ENCODE measurements at regions not wholly inside any gene's neighbourhood (a gene's known extent, or its start where the extent isn't known, plus 50 kb on each side); places are given as distances from the start of the nearest gene placed in this dataset.

GRCh38 chr13:91169321-91170050, 178.0 kb upstream of the MIR17HG start:
- no peak for DNase-seq (ENCODE audit: low spot score)

GRCh38 chr13:91172160-91172559, 175.3 kb upstream of the MIR17HG start:
- no peak for DNase-seq (ENCODE audit: low spot score)

GRCh38 chr13:91174886-91175501, 172.5 kb upstream of the MIR17HG start:
- no peak for DNase-seq (ENCODE audit: low spot score)

DNA sequence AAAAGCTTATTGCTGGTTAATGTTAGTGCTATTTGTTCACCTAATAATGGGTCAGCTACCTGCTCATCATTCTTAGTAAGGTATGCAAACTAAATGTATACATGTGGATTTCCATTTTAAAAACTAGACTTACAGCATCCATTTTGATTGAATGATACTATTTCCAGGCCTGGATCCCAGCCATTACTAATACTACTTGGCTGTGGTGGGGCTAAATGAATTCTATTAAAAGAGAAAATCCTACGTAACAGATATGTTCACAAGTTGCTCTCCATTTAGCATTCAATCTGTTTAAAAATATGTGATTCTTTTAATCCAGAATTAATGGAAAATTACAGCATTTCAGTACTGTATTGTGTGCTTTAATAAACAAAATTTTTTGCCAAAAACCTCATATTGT, 169.4 kb upstream of the MIR17HG start:
- no peak for DNase-seq (ENCODE audit: low spot score)

DNA sequence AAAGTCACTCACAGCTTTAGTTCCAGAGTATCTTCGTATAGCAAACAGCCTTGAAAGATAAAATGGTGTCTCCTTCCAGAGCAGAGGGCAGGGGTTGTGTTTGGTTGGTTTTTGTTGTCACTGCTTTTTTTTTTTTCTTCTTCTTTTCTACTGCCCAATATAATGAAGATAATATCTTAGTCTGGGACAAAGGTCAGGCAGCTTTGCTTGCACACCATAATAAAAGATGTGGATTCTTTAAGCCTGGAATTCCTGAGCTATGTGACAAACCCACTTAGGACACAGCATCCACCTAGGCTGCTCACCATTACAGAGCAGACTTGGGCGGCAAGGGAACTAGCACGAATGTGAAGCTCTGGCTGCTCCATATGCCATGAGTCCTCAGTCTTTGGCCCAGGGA, 165.6 kb upstream of the MIR17HG start:
- DNase-seq (ENCODE audit: low spot score), result no peak

- DNase-seq (ENCODE audit: low spot score), result no peak
Measured at GRCh38 chr13:91184244-91184926, 163.1 kb upstream of the MIR17HG start.

DNA sequence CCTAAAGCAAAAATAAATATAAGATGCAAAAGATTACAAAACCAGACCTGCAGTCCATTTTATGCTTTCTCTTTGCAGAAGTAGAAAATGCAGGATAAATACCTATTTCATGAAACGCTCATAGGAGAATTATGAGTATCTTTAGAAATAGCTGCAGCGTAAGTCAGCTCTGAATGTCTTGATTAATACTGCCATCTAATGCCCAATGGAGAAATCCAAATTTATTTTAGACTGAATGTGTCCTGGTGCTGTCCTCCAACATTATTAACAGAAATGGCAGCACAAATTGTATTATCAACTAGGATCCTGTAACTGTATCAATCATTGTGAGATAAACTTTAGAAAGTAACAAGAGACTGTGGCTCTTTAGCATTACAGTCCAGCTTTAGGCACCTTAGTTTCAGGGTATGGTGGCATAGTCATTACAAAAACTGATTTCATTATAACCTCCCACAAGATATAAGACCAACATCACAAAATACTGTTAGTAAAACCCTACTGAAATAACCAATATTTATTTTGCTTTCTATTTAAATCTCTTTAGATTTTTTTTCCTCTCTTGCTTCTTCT, 162.1 kb upstream of the MIR17HG start:
- no peak for DNase-seq (ENCODE audit: low spot score)

DNA sequence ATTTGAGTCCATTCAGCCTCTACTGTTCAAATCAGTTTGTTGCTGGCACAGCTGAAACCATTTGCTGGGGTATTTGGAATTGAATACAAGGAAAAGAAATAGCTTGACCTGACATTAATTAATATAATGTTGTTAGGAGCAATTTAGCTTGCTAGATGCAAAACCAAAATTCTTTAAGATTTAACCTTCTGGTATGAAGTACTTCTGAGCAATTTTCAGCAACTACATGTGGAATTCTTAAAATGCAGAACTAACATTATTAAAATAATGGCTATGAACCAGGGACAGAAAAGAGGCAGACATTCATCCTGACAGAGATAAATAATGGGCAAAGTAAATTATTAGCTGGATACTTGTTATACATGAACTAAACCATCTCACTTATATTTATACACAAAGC, 160.0 kb upstream of the MIR17HG start:
- no peak for DNase-seq (ENCODE audit: low spot score)

DNA sequence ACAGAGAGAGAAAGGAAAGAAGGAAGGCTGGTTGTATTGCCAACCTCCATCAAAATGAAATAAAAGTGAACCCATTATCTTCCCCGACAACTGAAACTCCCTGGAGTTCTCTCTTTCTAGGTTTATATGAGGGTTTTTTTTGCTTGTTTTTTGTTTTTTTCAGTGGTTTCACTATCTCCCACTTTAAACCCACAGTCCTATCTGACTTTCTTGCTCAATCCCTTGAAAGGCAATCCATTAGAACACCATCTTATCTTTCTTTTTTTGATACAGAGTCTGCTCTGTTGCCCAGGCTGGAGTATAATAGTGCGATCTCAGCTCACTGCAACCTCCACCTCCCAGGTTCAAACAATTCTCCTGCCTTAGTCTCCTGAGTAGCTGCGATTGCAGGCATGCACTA, 158.0 kb upstream of the MIR17HG start:
- no peak for DNase-seq (ENCODE audit: low spot score)

DNA sequence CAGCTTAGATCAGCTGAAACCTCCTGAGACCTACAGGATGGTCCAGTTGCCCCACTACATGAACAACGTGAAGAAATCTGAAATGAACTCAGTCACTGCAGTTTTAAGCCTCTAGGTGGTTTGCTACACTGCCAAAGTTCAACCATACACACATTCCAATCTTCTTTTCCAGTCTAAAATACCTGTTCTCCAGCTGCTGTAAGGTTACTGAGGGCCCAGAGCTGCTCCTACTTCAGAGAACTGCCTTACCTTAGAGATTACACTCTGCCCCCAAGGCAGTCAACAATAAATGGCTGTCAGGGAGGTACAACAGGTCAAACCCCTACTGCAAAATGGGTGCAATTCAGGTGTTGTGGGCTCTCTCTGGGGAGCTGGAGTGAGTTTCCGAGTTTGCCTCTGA, 154.1 kb upstream of the MIR17HG start:
- no peak for DNase-seq (ENCODE audit: low spot score)

DNA sequence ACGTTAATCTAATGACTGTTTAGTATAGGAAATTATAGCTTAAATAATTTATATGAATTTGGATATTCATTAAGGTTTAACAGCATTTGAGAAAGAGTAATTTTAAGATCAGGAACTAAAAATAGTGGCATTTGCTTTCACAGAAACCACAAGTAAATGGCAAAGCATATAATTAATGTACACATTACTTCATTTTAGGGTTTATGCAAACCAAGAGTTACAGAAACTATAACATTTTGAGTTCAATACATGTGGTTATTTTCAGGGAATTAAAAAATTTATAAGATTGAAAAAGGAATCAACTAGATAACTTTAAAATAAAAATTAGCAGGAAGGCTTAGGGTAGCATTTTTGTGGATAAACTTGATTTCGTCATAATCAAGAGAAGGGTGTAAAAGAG, 151.7 kb upstream of the MIR17HG start:
- DNase-seq (ENCODE audit: low spot score), result no peak

GRCh38 chr13:91196958-91197357, 150.5 kb upstream of the MIR17HG start:
- DNase-seq (ENCODE audit: low spot score), result no peak

DNA sequence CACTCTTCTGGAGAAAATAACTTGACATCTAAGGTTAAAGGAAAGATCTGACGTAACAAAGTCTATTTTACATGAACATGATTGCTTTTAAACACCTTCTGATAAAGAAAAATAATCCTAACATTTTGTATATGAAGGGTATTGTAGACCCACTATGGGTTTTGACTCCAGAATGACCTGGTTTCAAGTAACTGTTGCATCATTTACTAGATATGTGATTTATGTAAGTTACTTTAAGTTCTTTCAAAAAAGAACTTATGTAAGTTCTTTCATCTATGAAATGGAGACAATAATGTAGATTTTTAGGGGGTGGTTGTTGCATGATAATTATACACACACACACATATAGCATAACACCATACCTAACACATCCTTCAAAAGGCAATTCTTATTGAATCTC, 147.6 kb upstream of the MIR17HG start:
- DNase-seq (ENCODE audit: low spot score), result no peak

- no peak for DNase-seq (ENCODE audit: low spot score)
Measured at GRCh38 chr13:91200486-91200885, 147.0 kb upstream of the MIR17HG start.

- no peak for DNase-seq (ENCODE audit: low spot score)
Measured at GRCh38 chr13:91203430-91203829, 144.1 kb upstream of the MIR17HG start.

DNA sequence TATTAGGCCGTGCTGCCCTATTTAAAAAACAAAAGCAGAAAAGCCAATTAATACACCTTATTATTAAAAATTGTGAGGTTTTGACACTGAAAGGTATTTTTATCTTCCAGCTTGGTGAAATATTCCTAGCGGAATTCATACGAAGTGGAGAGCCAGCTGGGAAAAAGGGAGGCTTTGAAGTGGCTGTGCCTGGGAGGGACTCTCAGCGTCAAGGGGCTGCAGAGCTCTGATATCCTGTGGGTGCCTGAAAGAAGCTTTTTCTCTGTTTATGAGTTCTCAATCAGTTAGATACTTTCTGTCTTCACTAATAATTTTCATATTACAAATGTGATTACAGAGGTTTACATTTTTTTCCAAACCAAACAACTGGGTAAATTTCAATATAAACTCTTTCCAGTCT, 140.2 kb upstream of the MIR17HG start:
- DNase-seq (ENCODE audit: low spot score), result no peak

- DNase-seq (ENCODE audit: low spot score), result no peak
Measured at GRCh38 chr13:91211510-91211909, 136.0 kb upstream of the MIR17HG start.

DNA sequence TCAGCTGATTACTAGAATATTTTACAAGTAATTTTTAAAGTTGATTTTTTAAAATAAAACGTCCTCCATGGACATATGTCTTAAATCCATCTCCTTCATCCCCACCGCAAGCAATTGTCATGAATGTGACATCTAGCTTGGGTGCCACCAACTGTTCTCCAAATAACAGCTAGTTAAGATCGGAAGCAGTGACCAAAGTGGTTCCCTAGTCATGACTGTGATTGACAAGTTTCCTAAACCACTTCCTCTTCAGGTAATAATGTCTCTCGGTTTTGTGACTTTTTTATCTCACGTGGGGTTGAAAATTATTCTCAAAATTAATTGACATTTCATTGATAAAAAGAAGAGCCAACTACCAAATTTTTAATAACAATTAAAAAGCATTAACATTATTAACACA, 135.3 kb upstream of the MIR17HG start:
- no peak for DNase-seq (ENCODE audit: low spot score)

GRCh38 chr13:91214031-91214430, 133.5 kb upstream of the MIR17HG start:
- DNase-seq (ENCODE audit: low spot score), result no peak

DNA sequence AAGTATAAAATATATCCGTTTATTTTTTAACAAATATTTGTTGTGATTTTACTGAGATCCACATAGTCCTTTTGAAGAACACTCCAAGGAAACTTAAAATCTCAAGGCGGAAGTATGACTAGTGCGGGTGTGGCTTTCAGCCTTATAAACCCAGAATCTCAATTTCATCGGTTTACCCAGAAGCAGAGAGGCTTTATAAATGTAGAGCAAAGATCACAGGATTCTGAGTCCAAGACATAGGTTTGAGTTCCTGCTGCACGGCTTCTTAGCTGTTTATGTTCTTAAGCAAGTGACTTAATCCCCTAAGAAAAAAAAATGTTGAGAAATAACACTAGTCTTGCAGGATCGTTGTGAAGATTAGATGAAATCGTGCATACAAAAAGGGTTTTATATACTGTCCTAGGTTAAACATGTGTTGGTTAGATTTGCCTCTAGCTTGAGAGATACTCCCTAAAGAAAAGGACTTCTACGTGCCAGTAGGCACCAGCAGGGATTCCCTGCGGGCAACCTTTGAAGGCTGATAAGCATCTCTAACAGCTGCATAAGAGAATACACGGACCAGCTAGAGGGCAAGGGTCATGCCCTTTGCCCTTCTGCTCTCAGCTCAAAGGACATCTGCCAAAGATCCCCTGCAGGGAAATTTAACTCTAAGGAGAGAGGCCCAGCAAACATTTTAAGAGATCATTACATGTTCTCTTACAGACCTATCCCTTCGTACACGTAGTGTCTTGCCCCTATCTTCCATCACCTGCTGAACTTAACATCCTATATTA, 130.4 kb upstream of the MIR17HG start:
- no peak for DNase-seq (ENCODE audit: low spot score)

DNA sequence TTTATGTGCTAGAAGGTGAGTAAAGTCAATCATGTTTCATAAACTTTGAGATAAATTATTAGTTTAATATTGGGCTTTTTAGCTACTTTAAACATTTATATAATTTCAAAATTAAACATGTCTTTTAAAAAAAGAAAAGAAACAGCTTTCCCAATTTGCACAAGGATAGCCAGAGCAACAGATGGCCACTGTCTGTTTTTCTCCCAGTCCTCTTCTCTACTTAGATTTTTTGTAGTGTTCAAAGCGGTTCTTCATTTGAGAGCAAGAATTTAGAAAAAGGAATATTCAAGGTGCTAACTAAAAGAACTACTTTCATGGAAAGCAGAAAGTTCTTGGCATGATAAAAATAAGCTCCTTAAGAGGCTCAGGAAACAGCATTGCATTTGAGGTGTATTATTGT, 128.3 kb upstream of the MIR17HG start:
- DNase-seq (ENCODE audit: low spot score), result no peak

DNA sequence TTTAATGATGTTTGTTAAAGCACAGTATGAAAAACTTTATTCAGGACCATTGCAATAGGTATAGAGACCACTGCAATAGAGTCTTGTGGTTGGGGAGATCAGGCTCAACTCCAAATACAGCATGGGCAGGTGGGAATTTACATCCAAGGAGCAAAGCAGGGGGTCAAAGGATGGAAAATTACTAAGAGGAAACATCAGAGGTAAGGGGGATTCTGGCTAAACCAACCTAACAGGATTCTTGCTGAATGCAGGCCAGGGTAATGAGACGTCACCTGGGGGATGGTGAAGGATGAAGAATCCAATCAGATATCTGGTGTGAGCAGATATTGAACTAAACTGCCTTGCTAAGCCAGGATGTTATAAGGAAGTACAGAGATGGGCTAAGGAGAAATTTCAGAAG, 126.6 kb upstream of the MIR17HG start:
- DNase-seq (ENCODE audit: low spot score), result no peak

Data from AG08396 (cell line).